Neural cell (in vitro differentiated cells): ENCODE measurements at regions not wholly inside any gene's neighbourhood (a gene's known extent, or its start where the extent isn't known, plus 50 kb on each side); places are given as distances from the start of the nearest gene placed in this dataset.

Experiments
- H2AFZ ChIP-seq: fragments of 200-600, 300-800 bp; sonication (generic), shearing (Covaris generic); 2 replicates; pipeline ENCODE4 v1.6.0; 2014; ENCODE audit warnings: low read depth, mild to moderate bottlenecking, antibody characterized with exemption, low read length, moderate library complexity
- H3F3A ChIP-seq: fragments of 200-600 bp; shearing (Covaris generic); 2 replicates; pipeline ENCODE4 v1.6.1; 2016; ENCODE audit warnings: mild to moderate bottlenecking, moderate library complexity, mixed read lengths, antibody characterized with exemption, low read length; ENCODE audit not compliant: insufficient read depth, poor library complexity, severe bottlenecking
- H3K27ac ChIP-seq: fragments of 200-600, 300-800 bp; sonication (generic), shearing (Covaris generic); 2 replicates; pipeline ENCODE4 v1.5.1; 2014; ENCODE audit warnings: mild to moderate bottlenecking, low read length, moderate library complexity
- H3K27me3 ChIP-seq: fragments of 300-800, 200-600 bp; sonication (generic), shearing (Covaris generic); 2 replicates; pipeline ENCODE4 v1.6.0; 2014; ENCODE audit warnings: mild to moderate bottlenecking, low read depth, low read length, moderate library complexity; ENCODE audit not compliant: insufficient read depth
- H3K36me3 ChIP-seq: fragments of 300-800, 200-600 bp; sonication (generic), shearing (Covaris generic); 2 replicates; pipeline ENCODE4 v1.5.1; 2014; ENCODE audit warnings: mild to moderate bottlenecking, antibody characterized with exemption, low read length, moderate library complexity; ENCODE audit not compliant: insufficient read depth
- H3K4me2 ChIP-seq: fragments of 300-800, 200-600 bp; sonication (generic), shearing (Covaris generic); 2 replicates; pipeline ENCODE4 v1.6.0; 2014; ENCODE audit warnings: mild to moderate bottlenecking, low read length
- H3K4me3 ChIP-seq: fragments of 300-800, 200-600 bp; sonication (generic), shearing (Covaris generic); 2 replicates; pipeline ENCODE4 v1.5.1; 2014; ENCODE audit warnings: mild to moderate bottlenecking, low read length, moderate library complexity
- H3K79me2 ChIP-seq: fragments of 200-600 bp; shearing (Covaris generic); replicated peaks from 2 replicates; pipeline ENCODE4 v1.6.0; 2014; ENCODE audit warnings: mild to moderate bottlenecking, low read length, moderate library complexity; ENCODE audit not compliant: insufficient read depth
- H3K9ac ChIP-seq: fragments of 300-800, 200-600 bp; sonication (generic), shearing (Covaris generic); 2 replicates; pipeline ENCODE4 v1.6.1; 2016; ENCODE audit warnings: mild to moderate bottlenecking, low read length, mixed read lengths
- H3K9me2 ChIP-seq: fragments of 200-600 bp; shearing (Covaris generic); 2 replicates; pipeline ENCODE4 v1.6.1; 2016; ENCODE audit warnings: mild to moderate bottlenecking, low read length, mixed read lengths; ENCODE audit not compliant: insufficient read depth
- H3K9me3 ChIP-seq: fragments of 200-600, 300-800 bp; sonication (generic), shearing (Covaris generic); 2 replicates; pipeline ENCODE4 v1.6.1; 2016; ENCODE audit warnings: mild to moderate bottlenecking, mixed run types, low read length, moderate library complexity, mixed read lengths
- H4K20me1 ChIP-seq: fragments of 200-600 bp; shearing (Covaris generic); 2 replicates; pipeline ENCODE4 v1.6.1; 2016; ENCODE audit warnings: mild to moderate bottlenecking, mixed run types; ENCODE audit not compliant: insufficient read depth
- EP300 ChIP-seq: fragments of 450-650 bp; conservative IDR thresholded peaks from 2 replicates; pipeline ENCODE4 v1.6.1; 2014; ENCODE audit warnings: antibody characterized with exemption, mild to moderate bottlenecking, moderate library complexity; ENCODE audit not compliant: poor library complexity, severe bottlenecking
- EZH2 ChIP-seq: fragments of 200-600, 300-800 bp; shearing (Covaris generic), sonication (generic); IDR thresholded peaks from 2 replicates; pipeline ENCODE4 v1.6.1; 2014; ENCODE audit warnings: antibody characterized with exemption, low read length, borderline replicate concordance, mild to moderate bottlenecking; ENCODE audit not compliant: insufficient read depth, poor library complexity, severe bottlenecking
- MXI1 ChIP-seq: fragments of 450-650 bp; conservative IDR thresholded peaks from 2 replicates; pipeline ENCODE4 v1.6.1; 2014; ENCODE audit warnings: antibody characterized with exemption, mild to moderate bottlenecking; ENCODE audit not compliant: poor library complexity, severe bottlenecking
- POLR2AphosphoS5 ChIP-seq: IDR thresholded peaks from 2 replicates; pipeline ENCODE4 v1.6.1; 2012
- RAD21 ChIP-seq: fragments of 450-650 bp; conservative IDR thresholded peaks from 2 replicates; pipeline ENCODE4 v1.6.1; 2014; ENCODE audit warnings: antibody characterized with exemption, mild to moderate bottlenecking, moderate library complexity
- REST ChIP-seq: IDR thresholded peaks from 2 replicates; pipeline ENCODE4 v1.6.1; 2012; ENCODE audit warnings: borderline replicate concordance
- SMC3 ChIP-seq: fragments of 450-650 bp; conservative IDR thresholded peaks from 2 replicates; pipeline ENCODE4 v1.6.1; 2014; ENCODE audit warnings: antibody characterized with exemption, mild to moderate bottlenecking, moderate library complexity; ENCODE audit not compliant: poor library complexity
- TAF1 ChIP-seq: IDR thresholded peaks from 2 replicates; pipeline ENCODE4 v1.6.1; 2012; ENCODE audit warnings: low read depth
- TF ChIP-seq, protein P1 (sequence below): fragments of 450-650 bp; IDR thresholded peaks from 2 replicates; pipeline ENCODE4 v1.5.1; 2014; ENCODE audit warnings: antibody characterized with exemption, mild to moderate bottlenecking, moderate library complexity; ENCODE audit not compliant: poor library complexity, severe bottlenecking

DNA sequence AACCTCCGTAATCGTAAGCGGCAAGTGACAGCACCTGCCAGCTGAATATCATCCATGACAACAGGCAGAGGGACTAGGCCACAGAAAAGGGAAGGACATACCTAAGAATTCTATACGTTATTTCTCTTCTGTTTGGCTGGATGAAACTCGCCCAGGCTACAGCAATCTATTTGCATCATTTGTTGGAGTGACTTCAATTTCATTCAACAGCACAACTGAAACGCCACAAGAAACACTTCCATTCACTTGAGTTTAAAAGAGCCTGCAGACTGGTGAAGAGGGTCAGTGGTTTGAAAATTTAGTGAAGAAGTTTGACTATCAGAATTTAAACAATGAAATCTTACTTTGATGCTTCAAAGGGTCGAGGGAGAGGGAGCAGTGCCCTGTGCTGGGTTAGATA is 378.7 kb downstream of the LMO4 start:
- TF ChIP-seq RAD21 (no peak), POLR2AphosphoS5 (no peak), REST (no peak), MXI1 (no peak), TAF1 (no peak), SMC3 (no peak), EZH2 (no peak), EP300 (no peak)
- TF ChIP-seq, protein P1, sequence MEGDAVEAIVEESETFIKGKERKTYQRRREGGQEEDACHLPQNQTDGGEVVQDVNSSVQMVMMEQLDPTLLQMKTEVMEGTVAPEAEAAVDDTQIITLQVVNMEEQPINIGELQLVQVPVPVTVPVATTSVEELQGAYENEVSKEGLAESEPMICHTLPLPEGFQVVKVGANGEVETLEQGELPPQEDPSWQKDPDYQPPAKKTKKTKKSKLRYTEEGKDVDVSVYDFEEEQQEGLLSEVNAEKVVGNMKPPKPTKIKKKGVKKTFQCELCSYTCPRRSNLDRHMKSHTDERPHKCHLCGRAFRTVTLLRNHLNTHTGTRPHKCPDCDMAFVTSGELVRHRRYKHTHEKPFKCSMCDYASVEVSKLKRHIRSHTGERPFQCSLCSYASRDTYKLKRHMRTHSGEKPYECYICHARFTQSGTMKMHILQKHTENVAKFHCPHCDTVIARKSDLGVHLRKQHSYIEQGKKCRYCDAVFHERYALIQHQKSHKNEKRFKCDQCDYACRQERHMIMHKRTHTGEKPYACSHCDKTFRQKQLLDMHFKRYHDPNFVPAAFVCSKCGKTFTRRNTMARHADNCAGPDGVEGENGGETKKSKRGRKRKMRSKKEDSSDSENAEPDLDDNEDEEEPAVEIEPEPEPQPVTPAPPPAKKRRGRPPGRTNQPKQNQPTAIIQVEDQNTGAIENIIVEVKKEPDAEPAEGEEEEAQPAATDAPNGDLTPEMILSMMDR, result no peak
- Histone ChIP-seq H3K4me3 (no peak overlapping the region), H3K36me3 (no peaks in the 10 kb centered on the region), H3K9me3 (no peaks in the 10 kb centered on the region), H3F3A (no peaks in the 10 kb centered on the region), H3K4me2 (no peak overlapping the region), H3K9ac (no peak overlapping the region), H3K27ac (no peak overlapping the region), H3K79me2 (no peaks in the 10 kb centered on the region), H2AFZ (no peak overlapping the region), H3K27me3 (no peaks in the 10 kb centered on the region), H3K9me2 (no peaks in the 10 kb centered on the region), H4K20me1 (no peaks in the 10 kb centered on the region)

DNA sequence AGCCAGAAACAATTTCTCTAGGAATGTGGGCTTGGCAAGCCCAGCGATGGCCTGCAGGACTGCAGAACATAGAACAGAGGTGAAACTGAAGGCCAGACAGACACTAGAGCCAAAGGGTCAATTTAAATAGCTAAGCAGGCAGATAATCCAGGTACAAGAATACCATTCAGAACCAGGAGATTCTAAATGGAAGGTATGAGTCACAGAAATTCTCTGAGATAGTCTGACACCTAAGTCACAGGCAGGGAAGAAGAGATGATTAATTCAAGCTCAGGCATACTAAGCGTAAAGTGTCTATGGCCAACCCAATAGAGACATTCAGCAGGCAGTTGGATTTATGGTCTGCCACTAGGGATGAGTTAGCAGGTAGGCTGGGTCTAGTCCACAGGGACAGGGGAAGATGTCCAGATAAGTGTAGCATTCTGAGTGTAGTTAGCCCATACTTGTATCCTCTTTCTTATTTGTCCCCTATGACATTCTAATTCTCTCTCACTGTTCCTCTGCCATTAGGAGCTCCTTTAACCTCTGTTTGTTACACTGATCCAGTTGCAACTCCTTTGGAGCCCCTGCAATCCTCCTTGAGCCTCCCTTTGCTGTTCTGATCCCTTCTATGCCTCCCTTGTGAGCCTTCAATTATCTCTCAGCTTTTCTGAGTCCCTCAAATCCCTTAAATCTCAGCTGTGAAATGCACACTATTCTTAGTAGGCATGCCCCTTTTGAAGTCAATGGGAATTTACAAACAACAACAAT is 383.8 kb downstream of the LMO4 start:
- Histone ChIP-seq H3K79me2 (no peaks in the 10 kb centered on the region), H3F3A (no peaks in the 10 kb centered on the region), H3K27ac (no peak overlapping the region), H3K4me3 (no peak overlapping the region), H3K36me3 (no peaks in the 10 kb centered on the region), H3K4me2 (no peak overlapping the region), H3K27me3 (no peaks in the 10 kb centered on the region), H4K20me1 (no peaks in the 10 kb centered on the region), H3K9ac (no peak overlapping the region), H3K9me3 (no peaks in the 10 kb centered on the region), H2AFZ (no peak overlapping the region), H3K9me2 (no peaks in the 10 kb centered on the region)
- TF ChIP-seq REST (no peak), EZH2 (no peak), MXI1 (no peak), POLR2AphosphoS5 (no peak), SMC3 (no peak), TAF1 (no peak), EP300 (no peak), RAD21 (no peak)
- TF ChIP-seq, protein P1, result no peak
